ENCODE measurements at regions not wholly inside any gene's neighbourhood (a gene's known extent, or its start where the extent isn't known, plus 50 kb on each side); places are given as distances from the start of the nearest gene placed in this dataset.

GRCh38 chr12:67434671-67435370 lies 165.7 kb downstream of the CAND1 start:
- no peak for DNase-seq
- TF ChIP-seq CTCF (IDR thresholded peaks at IDR 0.05): no peak
- Histone ChIP-seq H3K9me3 (no peaks in the 10 kb centered on the region), H3K36me3 (no peaks in the 10 kb centered on the region), H3K4me1 (peaks cover 15% of the 10 kb centered on the region), H3K27ac (no peak overlapping the region), H3K4me3 (no peak overlapping the region), H3K27me3 (no peaks in the 10 kb centered on the region)
- intact Hi-C loops (cut with DNase I): no loop called here
- ATAC-seq: peak; percentile 28

DNA sequence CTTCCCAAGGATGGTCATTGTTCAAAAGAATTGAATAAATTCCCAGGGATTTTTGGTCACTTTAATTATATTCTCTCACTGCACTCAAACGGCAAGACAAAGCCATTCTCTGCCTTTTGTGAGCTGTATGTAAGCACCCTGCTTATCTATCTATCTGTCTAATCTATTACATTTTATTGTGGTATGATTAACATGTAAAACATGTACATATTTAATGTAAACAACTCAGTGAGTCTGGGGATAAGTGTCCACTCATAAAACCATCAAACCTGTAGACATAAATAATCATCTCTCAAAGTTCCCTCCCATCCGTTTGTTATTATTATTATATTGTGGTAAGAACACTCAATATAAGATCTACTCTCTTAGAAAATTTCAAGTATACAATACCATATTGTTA lies 167.1 kb downstream of the CAND1 start:
- TF ChIP-seq CTCF (IDR thresholded peaks at IDR 0.05): no peak
- intact Hi-C loops (cut with DNase I): no loop called here

GRCh38 chr12:67437011-67437410 lies 167.9 kb downstream of the CAND1 start:
- peaks cover 18% of the 10 kb centered on the region for H3K4me1 ChIP-seq
- no peak overlapping the region for H3K27ac ChIP-seq
- TF ChIP-seq CTCF (IDR thresholded peaks at IDR 0.05): no peak
- H3K9me3 ChIP-seq: no peaks in the 10 kb centered on the region
- H3K27me3 ChIP-seq: no peaks in the 10 kb centered on the region
- H3K36me3 ChIP-seq: no peaks in the 10 kb centered on the region
- intact Hi-C loops (cut with DNase I): no loop called here
- DNase-seq (no peak), ATAC-seq (no peak)
- H3K4me3 ChIP-seq: no peak overlapping the region

More for the DNA sequence above, 167.1 kb downstream of the CAND1 start:
- Histone ChIP-seq H3K27me3 (no peaks in the 10 kb centered on the region), H3K36me3 (no peaks in the 10 kb centered on the region), H3K9me3 (no peaks in the 10 kb centered on the region), H3K4me3 (no peak overlapping the region), H3K4me1 (peaks cover 13% of the 10 kb centered on the region), H3K27ac (no peak overlapping the region)
- no peak for ATAC-seq
- no peak for DNase-seq

- no peak for ATAC-seq
- intact Hi-C loops (cut with DNase I): no loop called here
Observed at GRCh38 chr12:67439611-67440010, 170.5 kb downstream of the CAND1 start.

GRCh38 chr12:67441736-67442346 lies 172.7 kb downstream of the CAND1 start:
- Histone ChIP-seq H3K4me3 (no peak overlapping the region), H3K36me3 (no peaks in the 10 kb centered on the region), H3K27me3 (no peaks in the 10 kb centered on the region), H3K27ac (no peak overlapping the region), H3K4me1 (peaks cover 11% of the 10 kb centered on the region), H3K9me3 (no peaks in the 10 kb centered on the region)
- DNase-seq (peak; percentile 87), ATAC-seq (peak; percentile 96)
- TF ChIP-seq CTCF (IDR thresholded peaks at IDR 0.05): peak; percentile 84
- intact Hi-C loops (cut with DNase I): no loop called here

More at GRCh38 chr12:67439611-67440010, 170.5 kb downstream of the CAND1 start:
- no peak overlapping the region for H3K4me3 ChIP-seq
- no peak overlapping the region for H3K27ac ChIP-seq
- H3K36me3 ChIP-seq: no peaks in the 10 kb centered on the region
- no peaks in the 10 kb centered on the region for H3K9me3 ChIP-seq
- peaks cover 11% of the 10 kb centered on the region for H3K4me1 ChIP-seq
- no peak for DNase-seq
- no peak for TF ChIP-seq CTCF (IDR thresholded peaks at IDR 0.05)
- H3K27me3 ChIP-seq: no peaks in the 10 kb centered on the region

Data from upper lobe of right lung (tissue), 1 donor.